ENCODE measurements at regions not wholly inside any gene's neighbourhood (a gene's known extent, or its start where the extent isn't known, plus 50 kb on each side); places are given as distances from the start of the nearest gene placed in this dataset.

- no peak for TF ChIP-seq SIN3A (IDR thresholded peaks at IDR 0.05; ENCODE audit: borderline replicate concordance, insufficient read depth, low read depth, low read length)
- no peak for TF ChIP-seq POLR2AphosphoS5 (IDR thresholded peaks at IDR 0.05; ENCODE audit: low read depth, low read length)
- TF ChIP-seq CTCF (IDR thresholded peaks at IDR 0.05) = no peak
- no peak for TF ChIP-seq REST (IDR thresholded peaks at IDR 0.05; ENCODE audit: insufficient read depth in 1 of 2, low read depth in 2 of 2, low read length in 1 of 2)
- no peak for TF ChIP-seq TCF7L2 (IDR thresholded peaks at IDR 0.05; ENCODE audit: low read depth, low read length)
These were observed 110.4 kb upstream of the SOX1 start for GRCh38 chr13:111956261-111957151.
